Lower leg skin (tissue), 4 donors: ENCODE measurements at regions not wholly inside any gene's neighbourhood (a gene's known extent, or its start where the extent isn't known, plus 50 kb on each side); places are given as distances from the start of the nearest gene placed in this dataset.

Source experiments
- DNase-seq, 2 donors: peaks; one replicate each; pipeline ENCODE4 v3.0.0-alpha.2; 2019; ENCODE audit warnings: low spot score in 2 of 2
- H3K4me3 ChIP-seq: fragments of 200-600 bp; sonication (generic); 2 replicates; pipeline ENCODE4 v1.5.1; 2017; ENCODE audit warnings: mild to moderate bottlenecking, low read depth; ENCODE audit not compliant: poor library complexity, severe bottlenecking
- CTCF ChIP-seq, 3 donors: fragments of 450-650 bp; IDR thresholded peaks; one replicate each; pipeline ENCODE4 v1.5.1; 2016; ENCODE audit warnings: antibody characterized with exemption in 3 of 3, mild to moderate bottlenecking in 3 of 3, moderate library complexity in 2 of 3
- POLR2A ChIP-seq, 2 donors: fragments of 450-650 bp; IDR thresholded peaks; one replicate each; pipeline ENCODE4 v1.6.1; 2016 to 2017; ENCODE audit warnings: antibody characterized with exemption in 2 of 2, mild to moderate bottlenecking in 1 of 2, moderate library complexity in 1 of 2
- WGBS, 2 donors: methylation state at CpG; one replicate each; pipeline ENCODE4 v1.1.5; 2018; 5-methylcytosine and 5-hydroxymethylcytosine counted together
- intact Hi-C: fragments of 100-400 bp; cut with DNase I; formaldehyde crosslinking; loops from one replicate; pipeline ENCODE4 v1.15.0; 2023; ENCODE audit warnings: low total_unique reads

- no peak overlapping the region for H3K4me3 ChIP-seq
- 97 to 100% methylated on average over 1 of the region's 1 CpG for WGBS, 2 donors
- intact Hi-C loops = no loop called here
- no peak for DNase-seq
- TF ChIP-seq CTCF (IDR thresholded peaks at IDR 0.05) = no peak
- no peak for TF ChIP-seq POLR2A (IDR thresholded peaks at IDR 0.05)
Measured at GRCh38 chr12:91677556-91677955, 468.1 kb downstream of the BTG1 start.

GRCh38 chr12:91675401-91675800 lies 470.2 kb downstream of the BTG1 start:
- intact Hi-C loops = no loop called here
- no peak overlapping the region for H3K4me3 ChIP-seq
- TF ChIP-seq CTCF (IDR thresholded peaks at IDR 0.05) (no peak), POLR2A (IDR thresholded peaks at IDR 0.05) (no peak)
- no peak for DNase-seq
- WGBS, 2 donors = 75 to 82% methylated on average over 2 of the region's 2 CpGs

GRCh38 chr12:91672130-91672529 lies 473.5 kb downstream of the BTG1 start:
- intact Hi-C loops = no loop called here
- no peak overlapping the region for H3K4me3 ChIP-seq
- DNase-seq = no peak
- WGBS, 2 donors = 43 to 48% methylated on average over 1 of the region's 1 CpG
- TF ChIP-seq POLR2A (IDR thresholded peaks at IDR 0.05) (no peak), CTCF (IDR thresholded peaks at IDR 0.05) (no peak)

- intact Hi-C loops = no loop called here
- no peak for TF ChIP-seq CTCF (IDR thresholded peaks at IDR 0.05)
- no peak for TF ChIP-seq POLR2A (IDR thresholded peaks at IDR 0.05)
- DNase-seq = no peak
- 63 to 65% methylated on average over 2 of the region's 2 CpGs for WGBS, 2 donors
- no peak overlapping the region for H3K4me3 ChIP-seq
Measured at GRCh38 chr12:91667694-91668093, 478.0 kb downstream of the BTG1 start.

- TF ChIP-seq CTCF (IDR thresholded peaks at IDR 0.05) = no peak
- no peak for TF ChIP-seq POLR2A (IDR thresholded peaks at IDR 0.05)
- no peak for DNase-seq
- H3K4me3 ChIP-seq = no peak overlapping the region
- 58 to 72% methylated on average over 4 of the region's 4 CpGs for WGBS, 2 donors
- intact Hi-C loops = no loop called here
Measured at GRCh38 chr12:91663744-91664143, 481.1 kb upstream of the DCN start.

- intact Hi-C loops = no loop called here
- TF ChIP-seq POLR2A (IDR thresholded peaks at IDR 0.05) = no peak
- no peak for DNase-seq
- 66% methylated on average over 4 of the region's 4 CpGs for WGBS, 2 donors
- no peak overlapping the region for H3K4me3 ChIP-seq
Measured at GRCh38 chr12:91663310-91663709, 480.7 kb upstream of the DCN start.
